Astrocyte (in vitro differentiated cells and primary cell): ENCODE measurements at regions not wholly inside any gene's neighbourhood (a gene's known extent, or its start where the extent isn't known, plus 50 kb on each side); places are given as distances from the start of the nearest gene placed in this dataset.

Experiments used
- CTCF ChIP-seq: IDR thresholded peaks from 2 replicates; pipeline ENCODE4 v1.5.1; 2011; ENCODE audit warnings: low read depth, mild to moderate bottlenecking, inconsistent platforms, low read length, moderate library complexity; ENCODE audit not compliant: insufficient read depth
- EZH2 ChIP-seq: IDR thresholded peaks from 2 replicates; pipeline ENCODE4 v1.6.1; 2012; ENCODE audit warnings: mild to moderate bottlenecking, low read length, inconsistent platforms; ENCODE audit not compliant: insufficient read depth

GRCh38 chr10:3685384-3685783 is 99.6 kb downstream of the KLF6 start:
- TF ChIP-seq CTCF: no peak
- no peak for TF ChIP-seq EZH2
